ENCODE measurements at regions not wholly inside any gene's neighbourhood (a gene's known extent, or its start where the extent isn't known, plus 50 kb on each side); places are given as distances from the start of the nearest gene placed in this dataset.

DNA sequence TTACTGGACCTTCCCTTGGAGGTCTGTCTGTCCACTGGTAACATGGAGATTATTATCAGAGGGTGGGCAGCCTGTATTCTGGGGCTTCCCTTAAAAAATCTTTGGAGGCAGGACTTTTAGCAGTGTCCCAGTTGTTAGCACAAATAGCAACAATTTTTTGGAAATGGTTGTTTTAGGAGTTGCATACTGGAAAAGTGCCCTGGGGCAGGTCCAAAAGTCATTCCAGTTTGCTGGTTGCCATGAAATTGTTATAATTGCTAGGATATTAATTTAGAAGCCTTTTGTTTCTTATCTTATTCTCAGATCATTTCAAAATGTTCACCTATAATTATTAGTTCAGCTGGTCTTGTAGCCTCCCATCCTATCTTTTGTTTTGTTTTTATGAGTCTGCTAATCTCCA, 71.0 kb downstream of the PTGS2 start:
- TF ChIP-seq CTCF (IDR thresholded peaks at IDR 0.05; ENCODE audit: low read depth, low read length) (no peak), POLR2A (IDR thresholded peaks at IDR 0.05; ENCODE audit: extremely low read depth, insufficient read length) (no peak), MYC (IDR thresholded peaks at IDR 0.05; ENCODE audit: low read depth, low read length) (no peak)

Data from NB4 (cell line).